ENCODE measurements at regions not wholly inside any gene's neighbourhood (a gene's known extent, or its start where the extent isn't known, plus 50 kb on each side); places are given as distances from the start of the nearest gene placed in this dataset. TPM values are rescaled to one million over a fixed set of nuclear protein-coding genes. Genes with fewer than 3 reads are reported as not detected.

DNA sequence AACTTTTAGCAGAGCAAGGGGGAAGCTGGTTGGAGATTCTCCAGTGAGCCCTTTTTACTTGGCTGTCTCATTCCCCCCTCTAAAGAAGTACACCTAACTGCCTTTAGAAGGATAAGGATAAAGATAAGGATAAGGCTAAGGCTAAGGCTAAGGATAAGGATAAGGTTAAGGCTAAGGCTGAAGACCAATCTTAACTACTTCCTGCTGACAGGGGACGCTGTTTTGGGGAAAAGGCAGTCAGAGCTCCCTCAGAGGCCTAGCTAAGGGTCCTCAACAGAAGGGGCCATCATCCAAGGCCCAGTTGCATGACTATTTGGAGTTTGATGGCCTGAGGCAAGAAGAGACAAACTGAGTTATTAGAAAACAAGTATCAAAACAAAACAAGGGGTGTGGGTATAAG, 94.3 kb upstream of the ARPP21 start:
- POLR2A ChIA-PET, result no interaction called here
- TF ChIP-seq, protein P1, sequence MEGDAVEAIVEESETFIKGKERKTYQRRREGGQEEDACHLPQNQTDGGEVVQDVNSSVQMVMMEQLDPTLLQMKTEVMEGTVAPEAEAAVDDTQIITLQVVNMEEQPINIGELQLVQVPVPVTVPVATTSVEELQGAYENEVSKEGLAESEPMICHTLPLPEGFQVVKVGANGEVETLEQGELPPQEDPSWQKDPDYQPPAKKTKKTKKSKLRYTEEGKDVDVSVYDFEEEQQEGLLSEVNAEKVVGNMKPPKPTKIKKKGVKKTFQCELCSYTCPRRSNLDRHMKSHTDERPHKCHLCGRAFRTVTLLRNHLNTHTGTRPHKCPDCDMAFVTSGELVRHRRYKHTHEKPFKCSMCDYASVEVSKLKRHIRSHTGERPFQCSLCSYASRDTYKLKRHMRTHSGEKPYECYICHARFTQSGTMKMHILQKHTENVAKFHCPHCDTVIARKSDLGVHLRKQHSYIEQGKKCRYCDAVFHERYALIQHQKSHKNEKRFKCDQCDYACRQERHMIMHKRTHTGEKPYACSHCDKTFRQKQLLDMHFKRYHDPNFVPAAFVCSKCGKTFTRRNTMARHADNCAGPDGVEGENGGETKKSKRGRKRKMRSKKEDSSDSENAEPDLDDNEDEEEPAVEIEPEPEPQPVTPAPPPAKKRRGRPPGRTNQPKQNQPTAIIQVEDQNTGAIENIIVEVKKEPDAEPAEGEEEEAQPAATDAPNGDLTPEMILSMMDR (IDR thresholded peaks at IDR 0.05; ENCODE audit: insufficient read depth, low read depth, low read length), result no peak
- no peaks in the 10 kb centered on the region for H3K36me3 ChIP-seq (ENCODE audit: control insufficient read depth, insufficient read depth, low read length)
- H3K27me3 ChIP-seq (ENCODE audit: control insufficient read depth, insufficient read depth, low read length), result no peaks in the 10 kb centered on the region
- no peak overlapping the region for H3K4me3 ChIP-seq (ENCODE audit: low read depth, low read length)
- DNase-seq (ENCODE audit: low read depth), result no peak
- CTCF ChIA-PET, result no interaction called here

DNA sequence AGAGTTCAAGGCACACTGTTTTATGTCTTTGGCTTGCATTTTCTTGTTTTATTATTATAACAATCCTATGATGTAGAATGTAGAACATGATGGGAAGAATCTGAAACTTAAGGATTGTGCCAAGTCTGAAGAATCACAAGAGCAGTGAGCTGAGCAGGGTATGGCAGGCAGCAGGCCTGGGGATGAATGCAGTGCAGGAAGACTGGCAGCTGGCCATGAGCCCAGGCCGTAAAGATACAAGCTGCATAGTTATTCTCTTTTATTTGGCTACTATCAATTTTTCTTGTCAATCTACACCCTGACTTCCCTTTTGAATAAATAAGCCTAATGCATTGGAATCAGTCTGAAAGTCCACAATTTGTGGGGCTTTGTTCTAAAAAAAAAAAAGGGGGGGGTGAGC, 89.6 kb upstream of the ARPP21 start:
- CTCF ChIA-PET, result no interaction called here
- no peak overlapping the region for H3K4me3 ChIP-seq (ENCODE audit: low read depth, low read length)

DNA sequence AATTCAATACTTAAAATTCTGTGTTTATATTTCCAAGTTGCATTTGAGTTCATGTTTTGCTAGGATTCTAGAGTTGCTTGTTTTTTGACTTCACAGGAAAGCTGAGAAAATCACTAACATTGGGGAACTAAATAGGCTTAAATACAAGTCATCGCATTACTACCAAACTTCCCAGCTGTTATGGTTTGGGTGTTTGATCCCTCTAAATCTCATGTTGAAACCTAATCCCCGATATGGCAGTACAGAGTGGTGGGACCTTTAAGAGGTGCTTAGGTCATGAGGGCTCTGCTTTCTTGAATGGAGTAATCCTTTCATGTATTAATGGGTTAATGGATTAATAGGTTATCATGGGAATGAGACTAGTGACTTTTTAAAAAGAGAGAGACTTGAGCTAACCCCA, 77.2 kb upstream of the ARPP21 start:
- Histone ChIP-seq H3K4me3 (ENCODE audit: low read depth, low read length) (no peak overlapping the region), H3K36me3 (ENCODE audit: control insufficient read depth, insufficient read depth, low read length) (no peaks in the 10 kb centered on the region), H3K27me3 (ENCODE audit: control insufficient read depth, insufficient read depth, low read length) (no peaks in the 10 kb centered on the region)
- CTCF ChIA-PET, result no interaction called here
- DNase-seq (ENCODE audit: low read depth), result no peak
- TF ChIP-seq, protein P1 (IDR thresholded peaks at IDR 0.05; ENCODE audit: insufficient read depth, low read depth, low read length), result no peak
- POLR2A ChIA-PET, result no interaction called here

More for the DNA sequence above, 89.6 kb upstream of the ARPP21 start:
- no peak for DNase-seq (ENCODE audit: low read depth)
- Histone ChIP-seq H3K27me3 (ENCODE audit: control insufficient read depth, insufficient read depth, low read length) (no peaks in the 10 kb centered on the region), H3K36me3 (ENCODE audit: control insufficient read depth, insufficient read depth, low read length) (no peaks in the 10 kb centered on the region)
- TF ChIP-seq, protein P1 (IDR thresholded peaks at IDR 0.05; ENCODE audit: insufficient read depth, low read depth, low read length), result no peak
- POLR2A ChIA-PET, result no interaction called here

DNA sequence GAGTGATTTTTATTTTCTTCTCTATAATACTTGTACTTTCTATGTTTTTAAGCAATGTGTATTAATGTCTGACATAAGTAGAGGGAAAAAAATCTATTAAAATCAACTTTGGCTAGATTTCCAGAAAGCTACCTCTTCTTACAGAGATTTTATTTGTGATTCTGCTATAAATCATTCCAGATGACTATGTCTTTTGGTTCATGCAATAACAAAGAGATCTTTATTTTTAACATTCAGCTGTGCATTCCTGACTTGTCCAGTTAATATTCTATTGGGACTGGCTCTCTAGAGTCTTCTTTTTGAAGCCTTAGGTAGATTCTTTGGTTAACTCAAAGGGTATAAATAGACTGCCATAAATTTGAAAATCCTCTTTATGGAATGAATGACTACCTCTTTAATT, 74.3 kb upstream of the ARPP21 start:
- CTCF ChIA-PET, result no interaction called here
- DNase-seq (ENCODE audit: low read depth), result no peak
- Histone ChIP-seq H3K4me3 (ENCODE audit: low read depth, low read length) (no peak overlapping the region), H3K27me3 (ENCODE audit: control insufficient read depth, insufficient read depth, low read length) (no peaks in the 10 kb centered on the region), H3K36me3 (ENCODE audit: control insufficient read depth, insufficient read depth, low read length) (no peaks in the 10 kb centered on the region)
- TF ChIP-seq, protein P1 (IDR thresholded peaks at IDR 0.05; ENCODE audit: insufficient read depth, low read depth, low read length), result no peak
- POLR2A ChIA-PET, result no interaction called here

Small RNA genes lying in the stretch of these regions (small RNA-seq; reads per million reads assigned to genes)
- not detected for gene RNU6-243P (ENCODE audit: insufficient read length, low read depth, low replicate concordance)

All from BJ (cell line).